Right cardiac atrium (tissue), 5 donors: ENCODE measurements at regions not wholly inside any gene's neighbourhood (a gene's known extent, or its start where the extent isn't known, plus 50 kb on each side); places are given as distances from the start of the nearest gene placed in this dataset.
A peak's percentile ranks its signal among the peaks of the same experiment; 100 is the strongest.

Experiments
- ATAC-seq, 2 donors: fragments of 200-7000 bp; cut with Tn5 transposase; one replicate each; pipeline versions ENCODE4 v1.8.0 to v1.9.1; 2020; ENCODE audit warnings: moderate library complexity in 2 of 2, mild to moderate bottlenecking in 1 of 2
- DNase-seq, 3 donors: peaks; one replicate each; pipeline ENCODE4 v3.0.0-alpha.2; 2020
- H3K27ac ChIP-seq: one replicate; pipeline ENCODE4 v1.5.1; 2013; ENCODE audit warnings: mild to moderate bottlenecking, low read length, control low read depth, moderate library complexity
- H3K27me3 ChIP-seq: one replicate; pipeline ENCODE4 v1.6.1; 2013; ENCODE audit not compliant: control insufficient read depth, insufficient read depth
- H3K4me1 ChIP-seq: one replicate; pipeline ENCODE4 v1.6.1; 2013; ENCODE audit warnings: low read length; ENCODE audit not compliant: control insufficient read depth, insufficient read depth
- H3K4me3 ChIP-seq: one replicate; pipeline ENCODE4 v1.5.1; 2013; ENCODE audit warnings: low read length, control low read depth
- H3K9me3 ChIP-seq: one replicate; pipeline ENCODE4 v1.6.1; 2013; ENCODE audit warnings: low read length; ENCODE audit not compliant: control insufficient read depth
- WGBS: extraction: QIAGEN DNeasy Blood & Tissue Kit; methylation state at CpG from one replicate; pipeline ENCODE4 v1.1.7; 2013; 5-methylcytosine and 5-hydroxymethylcytosine counted together
- intact Hi-C, 4 donors: fragments of 100-400 bp; cut with DNase I; formaldehyde crosslinking; loops; one replicate each; pipeline versions ENCODE4 v1.11.0 to v1.14.0; 2022 to 2023
- donor health status: healthy with polysubstance abuse.
- donor health status: DM: no; HTN: yes; CAD: no.
- donor health status: DM: no; HTN: no; CAD: no.
- donor health status: DM: no; HTN: yes; CAD: no; lungs with severe emphysema.
- donor health status: DM: yes; HTN: yes; CAD: no.

DNA sequence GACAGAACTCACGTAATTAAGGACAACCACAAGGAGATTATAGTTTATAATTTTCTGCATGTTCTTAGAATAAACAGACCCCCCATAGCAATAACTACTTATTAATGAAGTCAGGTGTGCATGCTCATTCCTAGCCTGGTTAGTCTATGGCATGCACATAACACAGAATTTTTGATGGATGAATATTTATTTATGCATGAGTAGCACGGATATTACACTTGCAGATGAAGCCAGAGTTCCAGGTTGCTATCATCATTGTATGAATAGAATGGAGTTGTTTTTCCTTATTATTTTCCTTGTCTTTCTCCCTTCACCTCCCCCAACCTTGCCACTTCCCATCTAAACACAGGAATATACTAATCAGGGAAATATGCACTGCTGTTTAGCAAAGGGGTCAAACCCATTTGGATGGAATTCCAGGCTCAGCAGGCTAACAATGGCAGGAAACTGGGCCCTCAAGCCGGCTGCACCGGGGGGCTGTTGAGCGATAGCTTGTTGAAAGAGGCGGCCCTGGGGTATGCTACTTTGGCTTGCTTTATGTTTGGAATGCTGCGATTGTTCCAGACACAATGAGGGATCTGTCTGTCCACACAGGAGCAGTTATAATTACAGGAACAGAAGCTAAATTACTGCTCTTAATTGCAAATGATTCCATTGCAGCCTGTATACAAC is 112.6 kb downstream of the TMEM170B start:
- H3K9me3 ChIP-seq, result peaks cover 2% of the 10 kb centered on the region
- no peaks in the 10 kb centered on the region for H3K27me3 ChIP-seq
- peak overlapping the region; percentile 61 for H3K27ac ChIP-seq
- H3K4me1 ChIP-seq, result no peaks in the 10 kb centered on the region
- DNase-seq (peak; percentile 57 to 72 (median 65)), ATAC-seq (peak; percentile 82 to 85)
- 44% methylated on average over 7 of the region's 7 CpGs for WGBS
- no peak overlapping the region for H3K4me3 ChIP-seq
- intact Hi-C loops, result loop anchor here in 2 of 4 donors (10.0 kb wide), 2 partner anchors 585 to 955 kb away; no protein-coding TSS in a partner anchor

DNA sequence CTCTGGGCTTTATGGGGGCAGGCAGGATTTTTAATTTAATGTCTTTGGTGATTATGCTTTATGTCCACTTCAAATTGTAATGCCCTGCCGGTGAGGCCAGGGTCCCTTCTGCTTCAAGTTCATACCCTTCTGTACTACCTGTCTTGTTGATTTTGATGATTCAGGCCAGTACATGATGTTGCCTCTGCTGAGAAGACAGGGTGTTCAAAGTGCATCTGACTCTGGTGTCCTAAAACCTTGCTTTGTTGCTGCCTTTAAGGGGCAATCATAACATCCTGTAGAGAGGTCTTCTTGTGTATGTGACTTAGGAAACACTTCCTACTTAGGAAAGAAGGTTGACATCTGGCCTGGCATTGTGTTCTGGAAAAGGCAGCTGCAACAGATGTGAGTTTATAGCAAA is 113.2 kb downstream of the TMEM170B start:
- Histone ChIP-seq H3K4me3 (no peak overlapping the region), H3K27me3 (no peaks in the 10 kb centered on the region), H3K9me3 (peaks cover 2% of the 10 kb centered on the region), H3K27ac (peak overlapping the region; percentile 61), H3K4me1 (no peaks in the 10 kb centered on the region)
- WGBS, result 61% methylated on average over 1 of the region's 1 CpG
- intact Hi-C loops, result loop anchor here in 2 of 4 donors (10.0 kb wide), 2 partner anchors 584 to 954 kb away; no protein-coding TSS in a partner anchor
- no peak for DNase-seq
- no peak for ATAC-seq

DNA sequence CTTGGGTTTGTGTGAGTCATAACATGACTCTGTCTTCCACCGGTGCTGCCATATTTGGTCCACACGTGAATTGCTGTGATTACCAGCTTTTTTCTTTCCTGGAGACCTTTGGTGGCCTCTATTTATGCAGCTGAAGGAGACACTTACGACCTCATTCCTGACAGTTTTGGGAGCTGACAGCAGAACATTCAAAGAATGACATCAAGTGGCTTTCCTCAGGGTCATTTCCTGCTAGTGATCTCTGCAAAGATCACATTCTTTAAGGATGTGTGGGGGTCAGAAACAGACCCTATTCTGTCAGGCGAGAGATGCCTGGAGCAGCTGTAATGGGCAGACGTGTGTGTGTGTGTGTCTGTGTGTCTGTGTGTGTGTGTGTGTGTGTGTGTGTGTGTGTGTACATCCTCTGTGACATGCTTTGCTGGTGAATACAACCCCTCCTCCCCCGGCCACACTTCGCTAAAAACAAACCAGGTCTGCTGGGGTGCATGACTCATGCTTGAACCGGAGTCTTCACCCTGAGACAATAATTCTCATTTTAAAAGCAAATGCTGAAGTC is 115.6 kb downstream of the TMEM170B start:
- Histone ChIP-seq H3K4me3 (no peak overlapping the region), H3K27ac (peak overlapping the region; percentile 16), H3K9me3 (peaks cover 2% of the 10 kb centered on the region), H3K27me3 (no peaks in the 10 kb centered on the region), H3K4me1 (no peaks in the 10 kb centered on the region)
- 16% methylated on average over 8 of the region's 8 CpGs for WGBS
- ATAC-seq (peak in 1 of 2 donors; percentile 54), DNase-seq (peak in 1 of 3 donors; percentile 28)
- intact Hi-C loops, result loop anchor here in 2 of 4 donors (10.0 kb wide), 2 partner anchors 582 to 952 kb away; no protein-coding TSS in a partner anchor

DNA sequence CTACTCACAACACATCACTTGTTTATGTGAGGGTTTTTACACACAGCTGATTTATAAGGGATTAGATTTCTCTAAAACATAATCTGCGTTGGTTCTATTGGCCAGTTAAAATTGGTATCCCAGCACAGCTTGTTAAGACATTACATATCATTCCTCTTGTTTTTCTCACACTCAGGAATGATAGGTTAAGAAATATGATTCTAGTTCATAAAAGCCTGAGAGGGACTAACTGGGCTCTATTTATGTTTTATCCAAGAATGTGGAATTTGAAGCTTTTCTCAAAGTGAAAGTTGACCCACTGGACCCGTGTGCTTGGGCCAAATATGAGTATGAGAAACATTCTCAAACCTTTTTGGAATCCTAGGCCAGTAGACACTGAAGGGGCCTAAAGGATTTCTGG is 117.3 kb downstream of the TMEM170B start:
- Histone ChIP-seq H3K4me1 (no peaks in the 10 kb centered on the region), H3K27ac (no peak overlapping the region), H3K27me3 (no peaks in the 10 kb centered on the region), H3K9me3 (no peaks in the 10 kb centered on the region), H3K4me3 (no peak overlapping the region)
- intact Hi-C loops, result loop anchor here (5.0 to 10.0 kb wide), 5 partner anchors 577 to 952 kb away; partner anchors contain the start of gene EDN1 (in 1 of the 4)
- DNase-seq (no peak), ATAC-seq (no peak)
- 72% methylated on average over 2 of the region's 2 CpGs for WGBS

DNA sequence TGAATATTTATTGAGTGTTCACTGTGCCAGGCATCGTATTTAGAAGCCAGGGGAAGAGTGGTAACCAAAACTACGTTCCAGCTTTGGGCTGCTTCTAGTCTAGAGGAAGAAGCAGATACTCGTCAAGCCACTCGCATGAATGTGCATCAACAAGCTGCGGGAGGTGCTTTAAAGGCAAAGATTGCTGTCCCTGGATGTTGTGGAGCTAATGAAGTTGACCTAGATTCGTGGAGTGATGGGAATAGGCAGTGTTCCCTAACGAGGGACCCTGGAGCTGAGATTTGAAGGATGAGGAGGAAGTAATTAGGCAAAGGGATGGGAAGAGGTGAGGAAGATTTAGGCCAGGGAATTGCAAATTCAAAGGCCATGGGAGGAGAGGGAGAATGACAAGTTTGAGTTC is 118.9 kb downstream of the TMEM170B start:
- no peaks in the 10 kb centered on the region for H3K27me3 ChIP-seq
- ATAC-seq (no peak), DNase-seq (no peak)
- no peaks in the 10 kb centered on the region for H3K9me3 ChIP-seq
- H3K4me1 ChIP-seq, result no peaks in the 10 kb centered on the region
- H3K27ac ChIP-seq, result no peak overlapping the region
- 71% methylated on average over 7 of the region's 7 CpGs for WGBS
- intact Hi-C loops, result loop anchor here (5.0 to 10.0 kb wide), 5 partner anchors 576 to 951 kb away; partner anchors contain the start of gene EDN1 (in 1 of the 4)
- H3K4me3 ChIP-seq, result no peak overlapping the region

DNA sequence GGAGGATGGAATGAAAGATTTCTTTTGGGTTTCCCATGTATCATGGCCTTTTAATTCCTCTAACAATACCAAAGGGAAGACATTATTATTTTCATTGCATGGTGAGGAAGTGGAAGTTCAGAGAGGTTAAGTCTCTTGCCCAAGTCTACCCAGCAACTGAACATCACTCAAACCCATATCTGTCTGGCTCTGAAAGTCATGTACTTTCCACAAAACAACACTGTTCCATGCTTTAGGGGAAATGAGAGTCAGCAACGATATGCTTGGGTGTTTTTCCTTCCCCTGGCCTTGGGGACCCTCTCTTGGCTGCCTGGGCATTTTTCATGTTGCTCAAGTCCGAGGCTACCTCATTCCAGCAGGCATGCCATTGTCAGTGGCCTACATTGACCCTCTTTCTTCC is 118.8 kb downstream of the ADTRP start:
- no peak overlapping the region for H3K27ac ChIP-seq
- no peak for DNase-seq
- no peaks in the 10 kb centered on the region for H3K9me3 ChIP-seq
- intact Hi-C loops, result loop anchor here (5.0 to 10.0 kb wide), 5 partner anchors 573 to 948 kb away; partner anchors contain the start of gene EDN1 (in 1 of the 4)
- no peak overlapping the region for H3K4me3 ChIP-seq
- ATAC-seq, result no peak
- no peaks in the 10 kb centered on the region for H3K27me3 ChIP-seq
- no peaks in the 10 kb centered on the region for H3K4me1 ChIP-seq
- 64% methylated on average over 2 of the region's 2 CpGs for WGBS

DNA sequence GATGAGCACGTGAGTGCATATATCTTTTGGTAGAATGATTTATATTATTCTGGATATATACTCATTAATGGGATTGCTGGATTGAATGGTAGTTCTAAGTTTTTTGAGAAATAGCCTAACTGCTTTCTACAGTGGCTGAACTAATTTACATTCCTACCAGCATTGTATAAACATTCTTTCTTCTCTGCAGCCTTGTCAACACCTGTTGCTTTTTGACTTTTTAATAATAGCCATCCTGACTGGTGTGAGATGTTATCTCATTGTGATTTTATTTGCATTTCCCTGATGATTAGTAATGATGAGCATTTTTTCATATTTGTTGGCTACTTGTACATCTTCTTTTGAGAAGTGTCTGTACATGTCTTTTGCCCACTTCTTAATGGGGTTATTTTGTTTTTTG is 116.3 kb downstream of the ADTRP start:
- H3K27ac ChIP-seq, result no peak overlapping the region
- no peak for DNase-seq
- WGBS, result 88% methylated on average over 1 of the region's 1 CpG
- intact Hi-C loops, result no loop called here
- no peak overlapping the region for H3K4me3 ChIP-seq
- no peaks in the 10 kb centered on the region for H3K9me3 ChIP-seq
- no peaks in the 10 kb centered on the region for H3K27me3 ChIP-seq
- no peaks in the 10 kb centered on the region for H3K4me1 ChIP-seq
- ATAC-seq, result no peak

DNA sequence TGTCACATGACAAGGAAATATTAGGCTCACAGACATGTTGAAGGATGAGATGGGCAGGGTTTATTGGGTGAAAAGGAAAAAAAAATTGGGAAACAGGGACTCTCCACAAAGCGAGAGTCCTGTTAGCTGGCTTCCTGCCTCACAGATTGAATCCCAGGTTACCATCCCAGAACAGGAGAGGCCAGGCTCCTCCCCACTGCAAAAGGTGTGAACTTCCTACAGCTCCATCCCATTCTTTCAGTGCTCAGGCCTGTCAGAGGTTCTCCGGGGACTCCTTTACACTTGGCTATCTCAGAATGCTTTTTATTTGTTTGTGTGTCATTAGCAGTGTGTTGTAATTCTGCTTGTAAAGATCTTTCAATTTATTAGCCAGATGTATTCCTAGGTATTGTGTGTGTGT is 115.1 kb downstream of the ADTRP start:
- WGBS, result 85% methylated on average over 2 of the region's 2 CpGs
- intact Hi-C loops, result no loop called here
- Histone ChIP-seq H3K27ac (no peak overlapping the region), H3K4me3 (no peak overlapping the region), H3K4me1 (no peaks in the 10 kb centered on the region), H3K27me3 (no peaks in the 10 kb centered on the region), H3K9me3 (no peaks in the 10 kb centered on the region)
- DNase-seq, result no peak
- no peak for ATAC-seq
